NCI-H82 treated with DMSO at 0.1 percent for 48 hours (cell line): ENCODE measurements at regions not wholly inside any gene's neighbourhood (a gene's known extent, or its start where the extent isn't known, plus 50 kb on each side); places are given as distances from the start of the nearest gene placed in this dataset.
"Not testable (repeated sequence)": the region's sequence is repeated elsewhere in the genome, so short reads cannot be mapped to it uniquely, and the experiment has no call there.

Experiments used
- DNase-seq: peaks from one replicate; lab custom pipeline; 2025; ENCODE audit not compliant: unreplicated experiment; lab: John Stamatoyannopoulos, UW

DNA sequence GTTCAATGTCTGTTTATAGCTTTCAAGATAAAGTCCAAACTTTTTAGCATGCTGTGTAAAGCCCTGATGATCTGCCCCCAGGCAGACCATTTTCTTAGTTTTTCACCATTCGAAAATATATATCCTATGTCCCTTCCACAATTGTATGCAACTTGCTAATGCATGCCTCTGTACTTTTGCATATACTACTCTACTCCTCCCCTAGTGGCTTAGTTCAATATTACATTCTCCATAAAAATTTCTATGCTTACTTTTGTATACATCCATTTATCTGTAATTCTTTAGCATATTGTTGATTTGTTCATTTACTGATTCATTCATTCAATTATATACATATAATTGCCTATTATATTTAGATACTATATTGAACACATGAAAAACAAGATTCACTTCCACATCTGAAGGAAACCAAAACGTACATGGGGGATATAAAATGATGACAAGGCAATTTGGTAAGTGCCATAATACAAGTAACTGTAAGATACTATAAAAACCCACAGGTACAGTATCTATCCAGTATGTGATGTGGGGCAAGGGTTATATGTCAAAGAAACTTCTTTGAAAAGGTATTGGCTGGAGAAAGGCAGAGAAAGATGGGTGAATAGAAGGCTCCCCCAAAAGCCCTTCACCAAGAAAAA, 902.5 kb downstream of the FAM133A start:
- no peak for DNase-seq

DNA sequence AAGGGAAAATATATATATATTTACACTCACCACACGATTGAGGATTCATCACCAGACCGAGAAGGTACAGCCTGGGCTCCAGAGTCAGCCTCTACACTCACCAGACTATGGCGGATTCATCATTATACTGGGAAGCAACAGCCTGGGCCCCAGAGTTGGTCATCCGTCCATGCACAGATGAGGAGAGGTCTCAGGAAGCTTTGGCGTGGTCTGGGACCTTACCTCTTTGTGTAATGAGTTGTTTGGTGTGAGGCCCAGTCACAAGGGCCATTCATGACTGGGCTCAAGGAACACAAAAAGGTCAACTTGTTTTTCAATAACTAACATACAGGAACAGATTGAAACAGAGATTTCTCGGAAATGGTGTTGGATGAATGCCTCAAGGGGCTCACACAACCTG, 926.1 kb downstream of the FAM133A start:
- no peak for DNase-seq

DNA sequence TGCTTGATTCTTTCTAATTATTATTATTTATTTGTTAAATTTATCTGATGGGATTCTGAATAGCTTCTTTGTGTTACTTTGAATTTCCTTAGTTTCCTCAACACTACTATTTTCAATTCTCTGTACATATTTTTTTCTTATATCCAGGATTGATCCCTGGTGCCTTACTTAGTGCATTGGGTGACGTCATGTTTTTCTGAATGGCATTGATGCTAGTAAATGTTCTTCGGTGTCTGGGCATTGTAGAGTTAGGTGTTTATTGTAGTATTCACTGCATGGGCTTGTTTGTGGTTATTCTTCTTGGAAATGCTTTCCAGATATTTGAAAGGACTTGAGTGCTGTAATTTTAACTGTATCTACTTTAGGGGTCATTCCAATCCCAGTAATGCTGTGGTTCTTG, 938.1 kb downstream of the FAM133A start:
- no peak for DNase-seq

DNA sequence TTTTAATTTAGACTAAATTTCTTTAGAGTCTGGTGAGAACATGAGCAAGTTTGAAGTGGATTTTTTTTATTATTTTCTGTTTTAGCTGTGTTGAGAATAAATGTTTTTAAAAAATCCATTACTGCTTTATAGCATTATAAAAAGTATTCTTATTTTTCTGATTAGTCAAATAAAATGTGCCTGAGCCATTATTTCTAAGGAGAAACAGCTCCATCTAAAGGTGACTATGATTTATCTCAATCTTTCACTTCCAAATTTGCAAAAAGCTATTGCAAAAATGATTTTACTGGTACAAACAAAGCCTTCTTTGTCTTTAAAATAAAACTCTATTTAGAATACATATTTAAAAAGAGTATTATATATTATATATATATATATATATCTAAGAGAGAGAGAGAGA, 959.2 kb downstream of the FAM133A start:
- no peak for DNase-seq

DNA sequence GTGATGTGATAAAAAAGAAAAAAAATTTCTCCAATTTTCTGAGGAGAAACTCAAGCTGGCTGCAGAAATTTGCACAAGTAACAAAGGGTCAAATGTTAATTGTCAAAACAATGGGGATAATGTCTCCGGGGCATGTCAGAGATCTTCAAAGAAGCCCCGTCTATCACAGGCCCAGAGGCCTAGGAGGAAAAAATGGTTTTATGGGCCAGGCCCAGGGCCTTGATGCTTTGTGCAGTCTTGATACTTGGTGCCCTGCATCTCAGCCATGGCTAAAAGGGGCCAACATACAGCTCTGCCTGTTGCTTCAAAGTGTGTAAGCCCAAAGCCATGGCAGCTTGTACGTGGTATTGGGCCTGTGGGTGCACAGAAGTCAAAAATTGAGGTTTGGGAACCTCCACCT, 961.0 kb downstream of the FAM133A start:
- DNase-seq, result no peak

DNA sequence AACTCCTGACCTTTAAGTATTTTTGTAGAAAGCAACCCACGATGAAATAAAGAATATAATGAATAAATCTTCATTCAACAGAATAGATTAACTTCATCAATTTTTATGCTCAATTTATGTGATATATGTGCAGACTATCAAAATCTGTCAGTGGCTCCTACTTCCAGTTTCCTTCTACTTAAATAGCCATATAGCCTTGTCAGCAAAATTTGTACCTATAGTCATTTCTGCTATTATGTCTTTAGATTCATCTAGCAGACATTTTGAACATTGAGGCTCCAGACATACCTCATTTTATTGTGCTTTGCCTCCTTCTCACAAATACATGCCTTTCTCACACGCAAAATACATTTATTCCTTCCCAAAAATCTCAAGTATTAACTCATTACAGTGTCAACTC, 971.7 kb downstream of the FAM133A start:
- DNase-seq, result no peak

DNA sequence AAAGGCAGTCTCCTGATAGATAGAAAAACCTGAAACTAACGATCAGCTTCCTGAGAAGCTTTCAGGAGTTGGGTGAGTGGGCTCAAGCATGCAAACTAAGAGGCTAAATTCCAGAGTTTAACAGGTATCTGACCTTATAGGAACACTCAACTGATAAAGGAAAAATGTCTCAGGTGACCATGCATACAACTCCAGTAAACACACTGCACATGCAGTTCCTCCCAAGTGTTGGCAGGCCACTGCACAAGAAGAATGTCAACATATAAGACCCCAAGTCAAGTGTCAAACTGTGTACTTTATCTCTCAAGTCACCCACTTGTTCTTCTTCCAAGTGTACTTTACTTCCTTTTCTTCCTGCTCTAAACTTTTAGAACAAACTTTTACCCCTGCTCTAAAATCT, 981.2 kb downstream of the FAM133A start:
- DNase-seq, result no peak

DNA sequence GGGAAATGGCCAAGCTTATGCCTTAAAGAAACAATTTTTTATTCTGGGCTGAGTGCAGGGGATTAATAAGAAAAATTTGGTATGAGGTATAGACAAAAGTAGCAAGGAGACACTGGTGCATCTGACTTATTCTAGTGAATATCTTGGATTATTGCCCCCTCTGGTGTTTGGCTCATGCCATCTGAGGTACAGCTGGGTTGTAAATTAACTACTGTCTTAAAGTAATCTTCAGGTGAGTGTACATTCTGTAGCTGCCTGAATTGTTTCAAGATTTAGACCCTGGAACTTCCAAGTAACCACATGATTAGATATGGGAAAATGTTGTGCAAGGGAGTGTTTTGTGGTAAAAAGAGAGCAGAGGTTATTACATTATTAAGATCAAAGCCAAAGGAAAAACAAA, 988.7 kb downstream of the FAM133A start:
- no peak for DNase-seq

DNA sequence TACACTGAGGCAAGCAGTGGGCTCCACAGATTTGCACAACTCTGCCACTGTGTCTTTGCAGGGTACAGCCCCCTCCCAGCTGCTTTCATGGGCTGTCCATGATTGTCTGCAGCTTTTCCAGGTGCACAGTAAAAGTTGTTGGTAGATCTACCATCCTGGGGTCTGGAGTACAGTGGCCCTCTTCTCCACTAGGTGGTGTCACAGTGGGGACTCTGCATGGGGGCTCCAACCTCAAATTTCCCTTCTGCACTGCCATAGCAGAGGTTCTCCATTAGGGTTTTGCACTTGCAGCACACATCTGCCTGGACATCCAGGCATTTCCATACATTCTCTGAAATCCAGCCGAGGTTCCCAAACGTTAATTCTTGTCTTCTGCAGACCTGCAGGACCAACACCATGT, 1002.3 kb downstream of the FAM133A start:
- no peak for DNase-seq

DNA sequence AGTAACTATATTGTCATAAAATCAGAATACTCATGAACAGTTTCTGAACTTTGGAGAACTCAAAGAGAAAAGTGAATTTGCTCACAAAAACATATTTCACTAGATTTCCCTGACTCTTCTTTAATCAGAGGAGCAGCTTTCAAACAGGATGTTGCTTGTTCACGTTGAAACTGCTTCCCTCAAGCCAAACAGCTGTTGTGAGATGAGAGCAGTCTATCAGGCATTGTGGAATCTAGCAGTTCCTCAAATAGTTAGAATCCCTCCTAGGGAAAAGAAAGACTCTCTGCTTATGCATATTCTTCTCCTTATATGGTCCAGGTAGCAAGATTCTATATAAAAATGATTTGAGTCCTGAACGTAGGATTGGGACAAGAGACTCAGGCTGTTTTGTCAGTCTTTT, 1012.1 kb downstream of the FAM133A start:
- no peak for DNase-seq

DNA sequence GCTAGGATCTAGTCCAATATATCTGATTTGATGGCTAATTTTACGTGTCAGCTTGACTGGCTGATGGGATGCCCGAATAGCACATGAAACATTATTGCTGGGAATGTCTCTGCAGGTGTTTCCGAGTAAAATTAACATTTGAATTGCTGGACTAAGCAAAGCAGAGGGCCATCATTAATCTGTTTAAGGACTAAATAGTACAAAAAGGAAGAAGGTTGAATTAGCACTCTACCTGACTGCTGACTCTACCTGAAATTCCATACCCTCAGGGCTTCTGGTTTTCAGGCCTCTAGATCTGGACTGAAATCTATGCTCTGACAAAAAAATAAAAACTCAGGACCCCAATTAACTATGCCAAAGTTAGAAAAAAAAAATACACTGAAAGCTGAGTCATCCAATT, 1021.9 kb downstream of the FAM133A start:
- DNase-seq, result no peak

DNA sequence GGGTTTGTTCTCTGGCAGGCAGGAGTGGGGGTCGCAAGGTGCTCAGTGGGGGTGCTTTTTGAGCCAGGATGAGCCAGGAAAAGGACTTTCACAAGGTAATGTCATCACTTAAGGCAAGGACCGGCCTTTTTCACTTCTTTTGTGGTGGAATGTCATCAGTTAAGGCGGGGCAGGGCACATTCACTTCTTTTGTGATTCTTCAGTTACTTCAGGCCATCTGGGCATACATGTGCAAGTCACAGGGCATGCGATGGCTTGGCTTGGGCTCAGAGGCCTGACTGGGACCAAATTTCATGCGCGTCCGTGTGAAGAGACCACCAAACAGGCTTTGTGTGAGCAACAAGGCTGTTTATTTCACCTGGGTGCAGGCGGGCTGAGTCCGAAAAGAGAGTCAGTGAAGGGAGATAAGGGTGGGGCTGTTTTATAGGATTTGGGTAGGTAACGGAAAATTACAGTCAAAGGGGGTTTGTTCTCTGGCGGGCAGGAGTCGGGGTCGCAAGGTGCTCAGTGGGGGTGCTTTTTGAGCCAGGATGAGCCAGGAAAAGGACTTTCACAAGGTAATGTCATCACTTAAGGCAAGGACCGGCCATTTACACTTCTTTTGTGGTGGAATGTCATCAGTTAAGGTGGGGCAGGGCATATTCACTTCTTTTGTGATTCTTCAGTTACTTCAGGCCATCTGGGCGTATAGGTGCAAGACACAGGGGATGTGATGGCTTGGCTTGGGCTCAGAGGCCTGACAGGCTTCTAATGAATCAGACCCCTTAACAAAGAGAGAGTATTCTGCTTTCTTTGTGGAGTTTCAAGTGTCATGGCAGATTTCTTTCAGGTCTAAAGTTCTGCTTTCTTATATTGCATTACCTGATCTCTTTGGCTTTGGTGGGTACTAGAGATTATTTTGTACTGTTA, 1030.6 kb downstream of the FAM133A start:
- not testable (repeated sequence) for DNase-seq

DNA sequence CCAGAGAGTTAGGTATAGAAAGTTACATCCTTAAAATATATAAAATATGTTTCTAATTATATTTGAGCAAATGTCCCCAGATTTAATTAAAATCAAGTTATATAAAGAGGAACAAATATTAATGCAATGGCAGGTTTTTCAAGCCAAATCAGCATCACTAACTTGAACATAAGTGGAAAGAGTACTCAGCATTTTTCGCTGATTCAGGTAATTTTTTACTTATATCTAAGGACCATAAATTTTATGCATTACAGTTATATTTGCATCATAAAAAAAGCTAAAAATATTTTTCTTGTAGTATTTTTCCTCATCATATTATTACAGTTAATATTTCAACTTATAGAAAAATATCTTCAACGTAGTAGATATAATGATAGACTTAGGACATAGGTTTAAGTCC, 1047.4 kb downstream of the FAM133A start:
- no peak for DNase-seq

DNA sequence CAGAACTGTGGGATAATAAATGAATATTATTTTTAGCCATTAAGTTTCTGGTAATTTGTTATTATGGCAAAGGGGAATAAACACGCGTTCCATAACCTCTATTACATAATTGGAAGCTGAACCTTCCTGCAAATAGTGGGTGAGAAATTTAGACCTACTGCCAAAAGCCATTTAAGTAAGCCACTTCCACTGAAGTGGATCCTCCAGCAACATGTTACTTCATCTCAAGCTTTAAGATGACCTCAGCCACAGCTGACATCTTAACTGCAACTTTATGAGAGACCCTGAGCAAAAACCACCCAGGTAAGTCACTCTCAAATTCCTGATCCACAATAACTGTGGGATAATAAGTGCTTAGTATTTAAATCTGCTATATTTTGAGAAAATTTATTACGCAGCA, 1048.6 kb downstream of the FAM133A start:
- no peak for DNase-seq

DNA sequence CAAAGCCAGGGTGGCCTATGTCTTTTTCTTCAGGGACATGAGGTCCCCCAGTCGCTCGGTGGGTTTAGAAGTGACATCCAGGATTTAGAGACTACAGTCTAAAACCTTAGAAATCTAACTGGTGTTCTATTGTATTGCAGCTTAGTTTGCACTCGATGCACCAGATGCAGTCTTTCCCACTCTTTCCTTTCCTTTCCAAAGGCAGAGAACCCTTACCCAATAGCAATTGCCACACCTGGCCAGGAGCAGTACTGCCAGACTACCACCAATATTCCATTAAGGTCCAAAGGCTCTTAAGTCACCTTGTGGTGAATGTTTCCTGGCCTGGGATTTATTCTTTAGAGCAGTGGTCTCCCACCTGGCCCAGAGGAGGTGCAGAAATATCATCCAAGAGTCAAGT, 1068.8 kb downstream of the FAM133A start:
- no peak for DNase-seq

DNA sequence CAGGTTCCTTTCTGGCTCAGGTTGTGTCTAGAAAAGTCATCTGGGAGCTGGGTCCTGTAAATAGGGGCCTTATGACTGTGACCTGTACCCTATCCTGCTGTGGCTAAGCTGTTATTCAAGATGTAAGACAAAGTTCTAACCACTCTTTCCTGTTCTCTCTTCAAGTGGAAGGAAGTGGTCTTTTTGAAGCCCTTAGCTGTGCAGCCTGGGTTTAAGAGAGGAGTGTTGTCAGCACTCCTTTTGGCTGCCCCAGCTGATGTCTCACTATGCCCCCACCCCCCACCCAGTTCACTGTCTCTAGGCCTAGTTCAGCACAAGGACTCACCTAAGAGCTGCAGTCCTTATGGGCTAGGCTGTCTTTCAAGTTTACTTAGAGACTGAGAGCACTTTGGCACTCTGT, 1069.5 kb downstream of the FAM133A start:
- no peak for DNase-seq

DNA sequence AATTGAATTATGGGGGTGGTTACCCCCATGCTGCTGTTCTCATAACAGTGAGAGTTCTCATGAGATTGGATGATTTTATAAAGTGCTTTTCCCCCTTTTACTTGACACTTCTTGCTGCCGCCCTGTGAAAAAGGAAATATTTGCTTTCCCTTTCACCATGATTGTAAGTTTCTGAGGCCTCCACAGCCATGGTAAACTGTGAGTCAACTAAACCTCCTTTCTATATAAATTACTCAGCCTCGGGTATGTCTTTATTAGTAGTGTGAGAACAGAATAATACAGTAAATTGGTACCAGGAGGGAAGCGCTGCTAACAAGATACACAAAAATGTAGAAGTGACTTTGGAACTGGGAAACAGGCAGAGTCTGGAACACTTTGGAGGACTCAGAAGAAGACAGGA, 1070.8 kb downstream of the FAM133A start:
- no peak for DNase-seq

DNA sequence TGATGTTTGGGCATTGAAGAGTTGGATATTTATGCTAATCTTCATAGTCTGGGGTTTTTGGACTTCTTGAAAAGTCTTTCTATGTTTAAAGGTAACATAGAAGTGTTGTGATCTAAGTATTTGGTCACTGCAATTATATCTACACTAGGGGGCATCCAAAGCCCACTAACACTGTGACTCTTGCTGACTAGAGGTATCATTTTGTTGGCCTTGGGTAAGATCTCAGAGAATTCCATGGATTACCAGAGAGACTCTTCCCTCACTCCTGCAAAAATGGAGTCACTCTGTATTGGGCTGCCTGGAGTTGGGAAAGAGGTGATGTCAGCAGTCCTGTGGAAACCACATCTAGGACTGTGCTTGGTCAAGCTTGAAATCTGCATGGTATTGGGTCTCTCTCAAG, 1077.6 kb downstream of the FAM133A start:
- DNase-seq, result no peak

DNA sequence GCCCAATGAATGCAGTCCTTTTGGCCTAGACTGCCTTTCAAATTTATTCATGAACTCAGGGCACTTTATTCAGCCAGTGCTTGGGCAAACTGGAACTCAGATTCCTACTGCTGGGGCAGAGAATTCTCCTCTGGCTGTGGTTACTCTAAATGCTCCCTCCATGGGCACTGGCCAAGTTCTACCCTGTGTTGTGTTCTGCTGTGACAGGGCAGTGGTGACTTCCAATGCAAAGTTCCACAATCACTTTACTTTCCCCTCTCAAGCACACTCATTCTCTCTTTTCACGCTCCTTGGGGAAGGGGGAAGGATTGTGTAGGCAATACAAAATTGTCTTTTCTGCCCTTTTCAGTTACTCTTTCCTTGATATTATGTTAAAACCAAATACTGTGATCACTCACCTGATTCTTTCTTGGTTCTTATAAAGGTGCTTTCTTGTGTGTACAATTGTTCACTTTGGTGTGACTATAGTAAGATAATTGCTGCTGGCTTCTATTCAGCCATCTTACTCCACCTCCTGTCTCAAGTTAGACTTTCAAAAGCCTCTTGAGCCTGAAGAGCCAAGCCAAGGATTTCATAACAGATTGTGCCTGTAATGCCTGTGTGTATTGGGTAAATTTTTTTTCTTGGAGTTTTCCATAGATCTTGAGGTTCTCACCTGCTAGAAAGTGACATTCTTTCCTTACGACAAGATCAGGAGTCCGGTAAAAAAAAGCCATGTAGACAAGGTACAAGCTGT, 1078.6 kb downstream of the FAM133A start:
- no peak for DNase-seq

DNA sequence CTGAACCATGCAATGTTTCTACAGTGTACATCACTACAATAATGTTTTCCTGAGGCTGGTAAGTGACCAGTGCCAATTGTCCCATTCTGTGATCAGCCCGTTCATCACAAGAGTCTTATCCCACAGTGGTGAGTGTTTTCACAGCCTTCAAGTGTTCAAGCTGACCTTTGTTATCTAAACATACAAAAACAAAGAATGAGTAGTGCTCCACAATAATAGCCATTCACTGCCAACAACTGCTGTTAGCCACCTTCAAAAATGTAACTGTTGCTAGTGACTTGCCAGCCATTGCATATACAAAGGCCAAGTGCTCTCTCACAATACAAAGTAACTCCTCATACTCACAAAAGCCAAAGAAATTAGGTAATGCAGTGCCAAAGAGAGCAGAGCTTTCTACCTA, 1084.1 kb downstream of the FAM133A start:
- no peak for DNase-seq

DNA sequence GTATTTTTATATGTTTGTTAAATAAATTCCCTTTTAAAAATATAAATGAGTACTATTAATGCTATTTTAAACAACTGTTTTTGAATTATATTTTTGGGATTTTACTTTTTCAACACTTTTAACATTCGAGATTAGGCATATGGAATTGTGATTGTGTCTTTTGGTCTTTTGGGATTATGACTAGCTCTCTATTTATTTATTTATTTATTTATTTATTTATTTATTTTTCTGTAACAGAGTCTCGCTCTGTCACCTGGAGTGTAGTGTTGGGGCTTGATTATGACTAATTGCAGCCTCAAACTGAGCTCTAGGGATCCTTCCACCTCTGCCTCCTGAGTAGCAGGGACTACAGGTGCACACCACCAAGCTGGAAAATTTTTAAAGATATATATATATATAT, 1101.6 kb downstream of the FAM133A start:
- no peak for DNase-seq

DNA sequence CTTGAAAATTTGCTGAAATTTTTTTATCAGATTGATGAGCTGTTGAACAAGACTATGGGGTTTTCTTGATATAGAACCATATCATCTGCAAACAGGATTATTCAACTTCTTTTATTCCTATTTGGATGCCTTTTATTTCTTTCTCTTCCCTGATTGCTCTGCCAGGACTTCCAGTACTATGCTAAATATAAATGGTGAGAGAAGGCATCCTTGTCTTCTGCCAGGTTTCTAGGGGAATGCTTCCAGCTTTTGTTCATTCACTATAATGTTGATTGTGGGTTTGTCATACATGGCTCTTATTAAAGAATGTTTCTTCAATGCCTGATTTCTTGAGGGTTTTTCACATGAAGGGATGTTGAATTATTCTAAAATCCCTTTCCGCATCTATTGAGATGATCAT, 1139.5 kb downstream of the FAM133A start:
- no peak for DNase-seq
